IMR-90 (cell line): ENCODE measurements at regions not wholly inside any gene's neighbourhood (a gene's known extent, or its start where the extent isn't known, plus 50 kb on each side); places are given as distances from the start of the nearest gene placed in this dataset.

ENCODE experiments used
- ATAC-seq: fragments of 200-7000 bp; cut with Tn5 transposase; 2 replicates; pipeline ENCODE4 v1.9.1; 2020; ENCODE audit warnings: low read depth, mild to moderate bottlenecking, moderate library complexity
- BruUV-seq: library from RNA; stranded (reverse); fragments of 400-500 nt; replicated peaks from 2 replicates; lab custom pipeline; 2021; lab: Mats Ljungman, UMichigan
- CTCF ChIA-PET: fragments of 300-600 bp; formaldehyde crosslinking; extraction: SDS; loops from one replicate; lab custom pipeline; 2021; ENCODE audit warnings: antibody characterized with exemption; lab: Yijun Ruan, JAX
- POLR2A ChIA-PET: fragments of 300-600 bp; sonication (Branson Sonifier 250); formaldehyde crosslinking; loops from one replicate; lab custom pipeline; 2022; ENCODE audit warnings: antibody characterized with exemption; ENCODE audit not compliant: unreplicated experiment; lab: Charles Lee
- DNase-seq: peaks from one replicate; pipeline ENCODE4 v3.0.0; 2013
- H2AFZ ChIP-seq: replicated peaks from 2 replicates; pipeline ENCODE3; 2013; ENCODE audit warnings: low read length, mild to moderate bottlenecking; ENCODE audit not compliant: poor library complexity
- H2AK5ac ChIP-seq: 2 replicates; pipeline ENCODE4 v1.6.1; 2013; ENCODE audit warnings: low read depth, low read length, inconsistent platforms
- H2AK9ac ChIP-seq: replicated peaks from 2 replicates; pipeline ENCODE3; 2013; ENCODE audit warnings: mild to moderate bottlenecking, low read depth, low read length, moderate library complexity; ENCODE audit not compliant: poor library complexity
- H2BK120ac ChIP-seq: 2 replicates; pipeline ENCODE4 v1.6.1; 2013; ENCODE audit warnings: low read depth, low read length, inconsistent platforms
- H2BK15ac ChIP-seq: 3 replicates; pipeline ENCODE4 v1.6.1; 2013; ENCODE audit warnings: low read depth, low read length, inconsistent platforms
- H2BK20ac ChIP-seq: 2 replicates; pipeline ENCODE4 v1.6.1; 2013; ENCODE audit warnings: low read depth, mild to moderate bottlenecking, inconsistent platforms, low read length, moderate library complexity
- H2BK5ac ChIP-seq: 2 replicates; pipeline ENCODE4 v1.6.1; 2013; ENCODE audit warnings: mild to moderate bottlenecking, low read depth, low read length, inconsistent platforms; ENCODE audit not compliant: poor library complexity, severe bottlenecking
- H3K14ac ChIP-seq: replicated peaks from 2 replicates; pipeline ENCODE4 v1.6.1; 2013; ENCODE audit warnings: low read depth, low read length, inconsistent platforms
- H3K18ac ChIP-seq: 2 replicates; pipeline ENCODE4 v1.6.1; 2013; ENCODE audit warnings: low read depth, low read length, control low read depth
- H3K23ac ChIP-seq: 2 replicates; pipeline ENCODE4 v1.6.1; 2013; ENCODE audit warnings: low read depth, low read length, inconsistent platforms
- H3K27ac ChIP-seq: 2 replicates; pipeline ENCODE4 v1.5.1; 2013; ENCODE audit warnings: mild to moderate bottlenecking, control low read depth, low read length; ENCODE audit not compliant: insufficient read depth
- H3K27me3 ChIP-seq: 2 replicates; pipeline ENCODE4 v1.6.1; 2013; ENCODE audit warnings: low read length; ENCODE audit not compliant: control insufficient read depth, insufficient read depth
- H3K36me3 ChIP-seq: 2 replicates; pipeline ENCODE4 v1.6.1; 2013; ENCODE audit warnings: low read length, mixed read lengths; ENCODE audit not compliant: control insufficient read depth, insufficient read depth
- H3K4ac ChIP-seq: 2 replicates; pipeline ENCODE4 v1.6.1; 2013; ENCODE audit warnings: low read depth, low read length, inconsistent platforms
- H3K4me1 ChIP-seq: 2 replicates; pipeline ENCODE4 v1.6.1; 2013; ENCODE audit warnings: low read length, mixed read lengths; ENCODE audit not compliant: control insufficient read depth, insufficient read depth
- H3K4me2 ChIP-seq: 2 replicates; pipeline ENCODE4 v1.6.1; 2013; ENCODE audit warnings: low read depth, mild to moderate bottlenecking, control low read depth, low read length, moderate library complexity
- H3K4me3 ChIP-seq: 2 replicates; pipeline ENCODE4 v1.5.1; 2013; ENCODE audit warnings: low read depth, mild to moderate bottlenecking, control low read depth, low read length, moderate library complexity; ENCODE audit not compliant: insufficient read depth
- H3K56ac ChIP-seq: 2 replicates; pipeline ENCODE4 v1.6.1; 2013; ENCODE audit warnings: low read length, inconsistent platforms; ENCODE audit not compliant: insufficient read depth; ENCODE audit errors: extremely low read depth
- H3K79me1 ChIP-seq, 2 experiments: 2 replicates each; pipeline ENCODE4 v1.6.1; 2013; ENCODE audit warnings: low read length in 2 of 2, inconsistent platforms in 1 of 2, low read depth in 1 of 2
- H3K9ac ChIP-seq: 2 replicates; pipeline ENCODE4 v1.6.1; 2013; ENCODE audit warnings: low read depth, low read length, control low read depth
- H3K9me1 ChIP-seq: 2 replicates; pipeline ENCODE4 v1.6.1; 2013; ENCODE audit warnings: low read length, inconsistent platforms; ENCODE audit not compliant: insufficient read depth
- H3K9me3 ChIP-seq: 2 replicates; pipeline ENCODE4 v1.6.1; 2013; ENCODE audit warnings: low read length; ENCODE audit not compliant: control insufficient read depth, insufficient read depth
- H4K20me1 ChIP-seq: 2 replicates; pipeline ENCODE4 v1.6.1; 2013; ENCODE audit warnings: low read length, inconsistent platforms; ENCODE audit not compliant: insufficient read depth
- H4K5ac ChIP-seq: 2 replicates; pipeline ENCODE4 v1.6.1; 2013; ENCODE audit warnings: mild to moderate bottlenecking, low read depth, low read length, control low read depth
- H4K8ac ChIP-seq, 2 experiments: 2 replicates each; pipeline ENCODE4 v1.6.1; 2013; ENCODE audit warnings: low read depth in 2 of 2, low read length in 2 of 2, control low read depth in 1 of 2, inconsistent platforms in 1 of 2
- H4K91ac ChIP-seq: 2 replicates; pipeline ENCODE4 v1.6.1; 2013; ENCODE audit warnings: low read depth, low read length, inconsistent platforms; ENCODE audit not compliant: insufficient read depth
- CHD1 ChIP-seq: IDR thresholded peaks from 2 replicates; pipeline ENCODE4 v1.6.1; 2012; ENCODE audit warnings: low read depth, low read length, improper control_type of control experiment
- ELK1 ChIP-seq: fragments of 150-350 bp; IDR thresholded peaks from 2 replicates; pipeline ENCODE4 v1.6.1; 2016; ENCODE audit warnings: low read depth, mild to moderate bottlenecking, low read length, moderate library complexity, borderline replicate concordance
- FOS ChIP-seq: fragments of 150-350 bp; IDR thresholded peaks from 2 replicates; pipeline ENCODE4 v1.6.1; 2016; ENCODE audit warnings: low read depth, low read length
- MAZ ChIP-seq: IDR thresholded peaks from 2 replicates; pipeline ENCODE4 v1.6.1; 2012; ENCODE audit warnings: low read depth, mild to moderate bottlenecking, low read length, improper control_type of control experiment, moderate library complexity, borderline replicate concordance
- MXI1 ChIP-seq: IDR thresholded peaks from 2 replicates; pipeline ENCODE4 v1.6.1; 2012; ENCODE audit warnings: low read depth, mild to moderate bottlenecking, low read length, moderate library complexity, borderline replicate concordance
- RAD21 ChIP-seq: IDR thresholded peaks from 2 replicates; pipeline ENCODE4 v1.6.1; 2012; ENCODE audit warnings: low read length, improper control_type of control experiment
- RCOR1 ChIP-seq: IDR thresholded peaks from 2 replicates; pipeline ENCODE4 v1.6.1; 2012; ENCODE audit warnings: mild to moderate bottlenecking, low read length, improper control_type of control experiment; ENCODE audit not compliant: insufficient replicate concordance
- RFX5 ChIP-seq: IDR thresholded peaks from 2 replicates; pipeline ENCODE4 v1.8.0; 2012; ENCODE audit warnings: low read depth, mild to moderate bottlenecking, low read length, moderate library complexity
- SMC3 ChIP-seq: fragments of 150-350 bp; IDR thresholded peaks from 2 replicates; pipeline ENCODE4 v1.6.1; 2016; ENCODE audit warnings: low read depth, mild to moderate bottlenecking, antibody characterized with exemption, low read length, moderate library complexity
- USF2 ChIP-seq: fragments of 150-350 bp; IDR thresholded peaks from 2 replicates; pipeline ENCODE4 v1.6.1; 2017; ENCODE audit warnings: mild to moderate bottlenecking, antibody characterized with exemption, low read length, low read depth
- WGBS, 2 experiments: methylation state at CpG; one replicate each; pipeline versions ENCODE4 v1.1.5 to v1.1.7; 2013; ENCODE audit warnings: missing lambda C conversion rate in 2 of 2; ENCODE audit not compliant: insufficient read length in 1 of 2; ENCODE audit errors: extremely low coverage in 2 of 2; 5-methylcytosine and 5-hydroxymethylcytosine counted together
- dilution Hi-C: fragments of 300-500 bp; cut with HindIII; formaldehyde crosslinking; loops from one replicate; pipeline ENCODE4 v1.14.3; 2018; ENCODE audit warnings: low sequenced_read_pairs; ENCODE audit not compliant: unreplicated experiment
- in situ Hi-C: fragments of 300-500 bp; cut with MboI; formaldehyde crosslinking; loops from 3 replicates; pipeline ENCODE4 v1.14.3; 2019; ENCODE audit warnings: low sequenced_read_pairs, inconsistent platforms, mixed read lengths
- intact Hi-C: fragments of 100-400 bp; cut with micrococcal nuclease; formaldehyde crosslinking; loops from 2 replicates; pipeline ENCODE4 v1.10.0; 2022
- TF ChIP-seq, protein P1 (sequence below): conservative IDR thresholded peaks from 2 replicates; pipeline ENCODE4 v1.5.1; 2012; ENCODE audit warnings: mild to moderate bottlenecking, low read depth, low read length, improper control_type of control experiment

- CTCF ChIA-PET: no interaction called here
- Histone ChIP-seq H2BK15ac (no peak overlapping the region), H3K36me3 (no peaks in the 10 kb centered on the region), H4K8ac (no peak overlapping the region), H2AK5ac (no peak overlapping the region), H3K4me2 (no peak overlapping the region), H3K9me1 (no peaks in the 10 kb centered on the region), H3K14ac (no peak overlapping the region), H3K23ac (no peak overlapping the region), H2BK5ac (no peak overlapping the region), H3K4ac (no peak overlapping the region), H3K4me3 (no peak overlapping the region), H2AK9ac (no peak overlapping the region), H3K27me3 (no peaks in the 10 kb centered on the region), H3K79me1 (no peaks in the 10 kb centered on the region), H3K9ac (no peak overlapping the region), H3K4me1 (no peaks in the 10 kb centered on the region), H2AFZ (no peak overlapping the region), H3K9me3 (no peaks in the 10 kb centered on the region; the same call in none of the 2 replicates), H2BK20ac (no peak overlapping the region), H3K27ac (no peak overlapping the region), H2BK120ac (no peak overlapping the region), H4K5ac (no peak overlapping the region), H3K56ac (no peak overlapping the region), H3K18ac (no peak overlapping the region), H4K20me1 (no peaks in the 10 kb centered on the region), H4K91ac (no peak overlapping the region)
- dilution Hi-C loops: no loop called here
- intact Hi-C loops: no loop called here
- no TSS peak for BruUV-seq
- no peak for DNase-seq
- no peak for ATAC-seq
- TF ChIP-seq ELK1 (no peak), FOS (no peak), MAZ (no peak), SMC3 (no peak), MXI1 (no peak), RCOR1 (no peak), CHD1 (no peak), RAD21 (no peak), RFX5 (no peak), USF2 (no peak)
- TF ChIP-seq, protein P1, sequence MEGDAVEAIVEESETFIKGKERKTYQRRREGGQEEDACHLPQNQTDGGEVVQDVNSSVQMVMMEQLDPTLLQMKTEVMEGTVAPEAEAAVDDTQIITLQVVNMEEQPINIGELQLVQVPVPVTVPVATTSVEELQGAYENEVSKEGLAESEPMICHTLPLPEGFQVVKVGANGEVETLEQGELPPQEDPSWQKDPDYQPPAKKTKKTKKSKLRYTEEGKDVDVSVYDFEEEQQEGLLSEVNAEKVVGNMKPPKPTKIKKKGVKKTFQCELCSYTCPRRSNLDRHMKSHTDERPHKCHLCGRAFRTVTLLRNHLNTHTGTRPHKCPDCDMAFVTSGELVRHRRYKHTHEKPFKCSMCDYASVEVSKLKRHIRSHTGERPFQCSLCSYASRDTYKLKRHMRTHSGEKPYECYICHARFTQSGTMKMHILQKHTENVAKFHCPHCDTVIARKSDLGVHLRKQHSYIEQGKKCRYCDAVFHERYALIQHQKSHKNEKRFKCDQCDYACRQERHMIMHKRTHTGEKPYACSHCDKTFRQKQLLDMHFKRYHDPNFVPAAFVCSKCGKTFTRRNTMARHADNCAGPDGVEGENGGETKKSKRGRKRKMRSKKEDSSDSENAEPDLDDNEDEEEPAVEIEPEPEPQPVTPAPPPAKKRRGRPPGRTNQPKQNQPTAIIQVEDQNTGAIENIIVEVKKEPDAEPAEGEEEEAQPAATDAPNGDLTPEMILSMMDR: no peak
- in situ Hi-C loops: no loop called here
- POLR2A ChIA-PET: no interaction called here
- 20% methylated on average over 1 of the region's 1 CpG; no CpG with 5 or more reads in 1 of the 2 experiments for WGBS, 2 experiments
These were observed 127.8 kb upstream of the SYT4 start for GRCh38 chr18:43405097-43405496.
